GM19463 (cell line): ENCODE measurements at regions not wholly inside any gene's neighbourhood (a gene's known extent, or its start where the extent isn't known, plus 50 kb on each side); places are given as distances from the start of the nearest gene placed in this dataset.

Source experiments
- ATAC-seq: cut with Tn5 transposase; IDR thresholded peaks from one replicate; pipeline ENCODE4 v1.9.1; 2021; ENCODE audit warnings: mild to moderate bottlenecking, moderate library complexity; ENCODE audit not compliant: unreplicated experiment

- no peak for ATAC-seq
Observed at GRCh38 chrX:113545040-113545439, 704.4 kb upstream of the AMOT start.

DNA sequence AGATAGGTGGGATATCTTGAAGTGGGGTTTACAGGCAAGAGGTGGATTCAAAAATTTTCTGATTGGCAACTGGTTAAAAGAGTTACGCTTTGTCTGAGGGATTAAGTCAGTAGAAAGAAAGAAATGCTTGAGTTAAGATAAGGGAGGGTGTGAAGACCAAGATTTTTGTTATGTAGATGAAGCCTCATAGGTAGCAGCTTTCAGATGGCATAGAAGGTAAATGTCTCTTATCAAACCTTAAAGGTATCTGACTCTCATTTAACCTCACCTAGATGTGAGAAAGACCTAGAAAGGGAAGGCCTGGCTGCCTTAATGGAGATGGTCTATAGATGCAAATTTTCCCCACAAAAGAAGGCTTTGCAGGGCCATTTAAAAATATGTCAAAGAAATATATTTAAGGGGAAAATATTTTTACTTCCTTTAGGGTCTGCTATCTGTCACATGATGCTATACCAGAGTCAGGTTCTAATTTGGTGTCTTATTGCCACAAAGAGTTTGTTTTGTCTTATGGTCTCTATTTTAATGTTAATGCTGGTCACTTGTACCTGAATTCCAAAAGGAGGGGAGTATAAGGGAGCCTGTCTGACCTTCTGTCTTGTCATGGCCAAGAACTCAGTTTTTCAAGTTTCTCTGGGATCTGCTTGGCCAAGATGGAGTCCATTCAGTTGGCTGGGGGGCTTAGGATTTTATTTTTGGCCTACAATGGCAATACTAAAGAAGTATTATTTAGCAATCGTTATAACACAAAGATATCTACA lies 699.1 kb upstream of the AMOT start:
- ATAC-seq = no peak

DNA sequence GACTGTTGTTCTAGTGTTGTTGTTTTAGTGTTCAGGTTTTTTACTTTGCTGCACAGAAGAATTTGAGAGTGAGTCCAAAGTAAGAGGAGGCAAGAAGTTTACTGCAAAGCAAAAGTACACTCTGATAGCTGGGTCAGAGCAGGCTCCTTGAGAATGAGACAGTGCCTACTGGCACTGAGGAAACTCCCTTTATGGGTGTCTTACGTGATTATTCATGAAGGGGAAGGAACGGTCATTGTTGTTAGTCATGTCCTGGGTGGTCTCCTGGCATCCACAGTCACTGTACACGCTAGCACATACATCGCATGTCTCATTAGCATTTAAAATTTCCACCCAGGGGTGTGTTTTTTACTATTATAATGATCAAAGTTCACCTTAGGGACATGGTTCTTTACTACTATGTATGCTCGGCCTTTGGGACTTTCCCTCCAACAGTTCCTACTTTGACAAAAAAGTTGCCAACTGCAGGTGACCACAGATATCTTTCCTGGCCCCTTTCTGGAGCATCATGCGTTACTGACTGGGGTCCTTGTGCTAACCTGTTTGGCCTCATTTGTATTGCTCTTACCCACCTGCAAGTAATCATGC lies 688.9 kb upstream of the AMOT start:
- ATAC-seq = no peak

DNA sequence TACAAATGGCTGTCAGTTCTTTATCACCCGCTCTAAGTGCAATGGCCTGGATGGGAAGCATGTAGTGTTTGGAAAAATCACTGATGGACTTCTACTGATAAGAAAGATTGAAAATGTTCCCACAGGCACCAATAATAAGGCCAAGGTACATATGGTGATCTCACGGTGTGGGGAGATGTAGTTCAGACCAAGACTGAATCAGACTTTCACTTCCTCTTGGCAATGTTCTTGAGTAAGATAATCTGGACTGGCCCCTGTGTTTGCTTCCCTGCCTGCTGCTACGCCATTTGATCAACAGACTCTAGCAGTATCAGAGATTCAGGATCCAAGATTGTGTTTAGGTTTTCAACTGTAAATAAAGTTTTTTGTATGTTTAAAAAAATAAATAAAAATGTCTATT lies 682.2 kb upstream of the AMOT start:
- ATAC-seq = peak; percentile 93

DNA sequence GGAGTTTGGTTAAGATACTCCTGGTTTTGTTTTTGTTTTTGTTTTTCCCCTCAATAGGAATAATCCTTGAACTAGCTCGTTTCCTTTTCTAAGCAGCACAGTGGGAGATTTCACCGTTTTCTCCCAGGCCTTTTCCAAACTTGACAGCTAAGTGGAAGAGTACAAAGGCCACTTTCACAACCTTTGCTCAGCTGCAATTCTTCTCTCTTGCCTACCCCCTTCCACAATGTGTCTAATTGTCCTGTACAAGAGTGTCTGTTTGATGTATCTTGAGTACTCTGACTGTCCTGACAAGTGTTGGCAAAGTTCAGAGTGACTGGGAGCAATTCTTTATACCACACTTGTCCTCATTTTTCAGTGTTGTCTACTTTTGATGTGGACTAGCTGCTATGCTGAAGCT lies 674.3 kb upstream of the AMOT start:
- no peak for ATAC-seq

- no peak for ATAC-seq
Observed at GRCh38 chrX:113512700-113513395, 672.2 kb upstream of the AMOT start.

DNA sequence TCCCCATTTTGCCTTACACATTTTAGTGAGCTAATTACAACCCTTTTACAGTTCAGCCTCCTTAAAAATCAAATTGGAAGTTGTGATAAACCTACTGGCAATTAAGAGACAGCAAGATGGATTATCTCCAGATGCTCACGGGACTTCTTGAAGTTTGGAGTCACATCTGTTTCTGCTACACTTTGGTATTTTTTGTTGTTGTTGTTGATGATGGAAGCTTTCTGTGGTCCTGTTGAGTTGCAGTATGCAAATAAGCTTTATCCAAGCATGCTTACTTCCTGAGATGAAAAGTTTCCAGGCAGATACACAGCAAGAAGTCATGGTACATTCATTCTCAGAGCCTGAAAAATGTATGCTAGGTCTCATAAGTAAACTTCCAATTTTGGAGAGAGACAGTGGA lies 670.0 kb upstream of the AMOT start:
- ATAC-seq = no peak

DNA sequence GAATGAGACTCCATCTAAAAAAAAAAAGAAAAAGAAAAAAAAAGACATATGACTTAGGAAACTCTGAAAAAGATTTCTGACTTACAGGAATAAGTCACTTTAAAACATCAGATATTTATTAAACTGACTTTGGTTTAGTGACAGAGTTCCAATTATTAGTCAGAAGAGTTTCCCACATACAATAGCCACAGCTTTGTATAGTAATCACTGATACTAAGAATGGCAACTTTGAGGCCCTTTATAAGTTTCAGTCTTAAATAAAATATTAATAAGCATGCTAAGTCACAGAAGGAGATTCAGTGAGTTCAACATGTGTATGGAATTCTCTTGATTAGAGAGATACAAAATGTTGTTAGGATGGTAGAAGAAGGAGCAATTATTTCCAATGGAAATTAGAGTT lies 652.3 kb upstream of the AMOT start:
- no peak for ATAC-seq

GRCh38 chrX:113473418-113473817 lies 632.8 kb upstream of the AMOT start:
- ATAC-seq = peak; percentile 62

DNA sequence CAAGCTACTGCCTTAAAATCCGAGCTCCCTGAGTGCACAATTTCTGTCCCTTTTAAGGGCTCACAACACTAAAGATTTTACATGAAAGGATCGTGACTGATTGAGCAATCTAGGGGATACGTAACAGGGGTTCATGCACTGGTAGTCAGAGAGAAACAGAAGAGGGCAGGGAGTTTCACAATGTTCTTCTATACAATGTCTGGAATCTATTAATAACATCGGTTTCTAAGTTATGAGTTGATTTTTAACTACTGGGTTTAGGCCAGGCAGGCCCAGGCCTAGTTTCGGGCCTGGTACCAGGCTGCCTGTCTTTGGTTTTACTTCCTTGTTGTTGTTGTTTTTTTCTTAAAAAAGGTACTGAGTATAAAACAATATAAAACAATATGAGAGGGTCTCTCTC lies 632.4 kb upstream of the AMOT start:
- ATAC-seq = peak; percentile 51

GRCh38 chrX:113470166-113470565 lies 629.5 kb upstream of the AMOT start:
- ATAC-seq = no peak

GRCh38 chrX:113457719-113458118 lies 617.1 kb upstream of the AMOT start:
- no peak for ATAC-seq

GRCh38 chrX:113455582-113455981 lies 615.0 kb upstream of the AMOT start:
- no peak for ATAC-seq

- ATAC-seq = no peak
Observed at GRCh38 chrX:113429011-113429410, 588.4 kb upstream of the AMOT start.

DNA sequence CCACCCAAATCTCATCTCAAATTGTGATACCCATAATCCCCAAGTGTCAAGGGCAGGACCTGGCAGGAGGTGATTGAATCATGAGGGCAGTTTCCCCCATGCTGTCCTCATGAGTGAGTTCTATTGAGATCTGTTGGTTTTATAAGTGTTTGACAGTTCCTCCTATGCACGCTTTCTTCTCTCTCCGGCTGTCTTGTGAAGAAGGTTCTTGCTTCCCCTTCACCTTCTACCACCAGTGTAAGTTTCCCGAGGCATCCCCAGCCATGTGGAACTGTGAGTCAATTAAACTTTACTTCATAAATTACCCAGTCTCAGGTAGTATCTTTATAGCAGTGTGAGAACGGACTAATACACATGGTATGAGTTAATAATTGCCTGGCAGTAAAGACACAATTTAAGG lies 581.7 kb upstream of the AMOT start:
- ATAC-seq = no peak

- ATAC-seq = no peak
Observed at GRCh38 chrX:113421432-113421831, 580.8 kb upstream of the AMOT start.

GRCh38 chrX:113412106-113412505 lies 571.5 kb upstream of the AMOT start:
- ATAC-seq = no peak

- ATAC-seq = no peak
Observed at GRCh38 chrX:113408843-113409242, 568.2 kb upstream of the AMOT start.

DNA sequence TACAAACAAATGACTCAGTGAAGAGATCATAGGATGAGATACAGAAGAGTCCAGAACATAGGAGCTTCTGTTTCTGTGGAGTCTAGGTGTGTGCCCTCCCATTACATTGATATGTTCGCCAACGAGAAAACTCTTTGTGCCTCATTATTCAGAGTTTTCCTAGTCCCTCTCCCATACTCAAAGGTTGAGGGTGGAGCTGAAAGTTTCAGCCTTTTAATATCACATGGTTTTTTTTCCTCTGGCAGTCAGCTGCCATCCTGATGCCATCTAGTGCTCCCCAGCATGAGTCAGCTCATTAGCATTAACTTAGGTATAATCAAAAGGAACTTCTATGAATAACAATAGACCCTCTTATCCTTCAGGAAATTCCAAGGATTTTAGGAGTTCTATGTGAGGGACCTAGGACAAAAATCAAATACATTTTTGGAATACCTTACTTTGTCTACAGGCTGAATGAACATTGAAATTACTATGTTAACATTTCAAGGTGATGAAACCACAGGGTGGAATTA lies 559.6 kb upstream of the AMOT start:
- no peak for ATAC-seq

GRCh38 chrX:113399506-113400192 lies 559.0 kb upstream of the AMOT start:
- ATAC-seq = no peak

DNA sequence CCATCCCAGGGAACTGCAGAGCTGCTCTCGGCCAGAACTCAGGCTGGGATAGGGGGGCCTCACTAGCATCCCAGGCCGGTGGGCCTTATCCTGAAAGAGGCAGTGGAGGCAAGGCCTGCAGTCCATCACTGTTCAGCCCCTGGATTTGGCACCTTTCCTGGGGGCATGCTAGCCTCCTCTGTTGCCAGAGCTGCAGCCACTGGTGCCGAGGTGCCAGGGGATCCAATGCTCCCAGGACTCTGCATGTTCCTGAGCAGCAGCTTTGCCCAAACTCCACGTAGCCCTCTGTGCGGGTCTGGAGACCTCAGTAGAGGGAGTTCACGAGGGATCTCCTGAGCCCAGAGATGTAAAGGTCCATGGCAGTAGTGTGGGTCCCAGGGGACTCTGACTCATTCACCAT lies 551.7 kb upstream of the AMOT start:
- no peak for ATAC-seq
